ENCODE measurements at regions not wholly inside any gene's neighbourhood (a gene's known extent, or its start where the extent isn't known, plus 50 kb on each side); places are given as distances from the start of the nearest gene placed in this dataset.

GRCh38 chr14:58770491-58770982, 132.8 kb downstream of the DACT1 start:
- ChIA-PET POLR2A (no interaction called here), CTCF (no interaction called here)
- H3K9me3 Mint-ChIP-seq (ENCODE audit: unreplicated experiment), result peaks cover 7% of the 10 kb centered on the region
- peaks cover 5% of the 10 kb centered on the region for H3K36me3 Mint-ChIP-seq (ENCODE audit: insufficient read depth, unreplicated experiment)
- H3K4me3 Mint-ChIP-seq (ENCODE audit: unreplicated experiment), result no peak overlapping the region
- Histone ChIP-seq H3K36me3 (ENCODE audit: control insufficient read depth, insufficient read depth, low read length) (no peaks in the 10 kb centered on the region), H3K9me3 (no peaks in the 10 kb centered on the region), H3K27me3 (replicated peaks; ENCODE audit: control insufficient read depth, insufficient read depth, low read length) (no peaks in the 10 kb centered on the region), H3K4me1 (peaks cover 55% of the 10 kb centered on the region), H3K4me3 (ENCODE audit: low read depth, low read length) (no peak overlapping the region)
- H3K27ac Mint-ChIP-seq (ENCODE audit: unreplicated experiment), result no peak overlapping the region
- no peak for DNase-seq
- no peaks in the 10 kb centered on the region for H3K27me3 Mint-ChIP-seq (ENCODE audit: insufficient read depth, unreplicated experiment)
- TF ChIP-seq CTCF (IDR thresholded peaks at IDR 0.05; ENCODE audit: insufficient read depth in 1 of 2, low read depth in 1 of 2, low read length in 1 of 2, severe bottlenecking in 1 of 2, unreplicated experiment in 1 of 2), result no peak
- peaks cover 27% of the 10 kb centered on the region for H3K4me1 Mint-ChIP-seq (ENCODE audit: low read depth, unreplicated experiment)
- no TSS peak for BruUV-seq (replicated peaks)
- intact Hi-C loops (cut with micrococcal nuclease; ENCODE audit: unreplicated experiment), result loop anchor here (5.0 kb wide), 1 partner anchor 52 kb away; no protein-coding TSS in a partner anchor

GRCh38 chr14:58771016-58771415, 133.3 kb downstream of the DACT1 start:
- H3K4me1 Mint-ChIP-seq (ENCODE audit: low read depth, unreplicated experiment), result peaks cover 27% of the 10 kb centered on the region
- POLR2A ChIA-PET, result no interaction called here
- H3K27ac Mint-ChIP-seq (ENCODE audit: unreplicated experiment), result no peak overlapping the region
- H3K9me3 ChIP-seq, result no peaks in the 10 kb centered on the region
- H3K4me3 Mint-ChIP-seq (ENCODE audit: unreplicated experiment), result no peak overlapping the region
- CTCF ChIA-PET, result no interaction called here
- H3K4me3 ChIP-seq (ENCODE audit: low read depth, low read length), result no peak overlapping the region
- BruUV-seq (replicated peaks), result no TSS peak
- no peaks in the 10 kb centered on the region for H3K36me3 ChIP-seq (ENCODE audit: control insufficient read depth, insufficient read depth, low read length)
- H3K36me3 Mint-ChIP-seq (ENCODE audit: insufficient read depth, unreplicated experiment), result peaks cover 5% of the 10 kb centered on the region
- no peak for DNase-seq
- H3K4me1 ChIP-seq, result peaks cover 50% of the 10 kb centered on the region
- no peak for TF ChIP-seq CTCF (IDR thresholded peaks at IDR 0.05; ENCODE audit: insufficient read depth in 1 of 2, low read depth in 1 of 2, low read length in 1 of 2, severe bottlenecking in 1 of 2, unreplicated experiment in 1 of 2)
- intact Hi-C loops (cut with micrococcal nuclease; ENCODE audit: unreplicated experiment), result loop anchor here (5.0 kb wide), 1 partner anchor 51 kb away; no protein-coding TSS in a partner anchor
- no peaks in the 10 kb centered on the region for H3K27me3 Mint-ChIP-seq (ENCODE audit: insufficient read depth, unreplicated experiment)
- peaks cover 7% of the 10 kb centered on the region for H3K9me3 Mint-ChIP-seq (ENCODE audit: unreplicated experiment)
- H3K27me3 ChIP-seq (replicated peaks; ENCODE audit: control insufficient read depth, insufficient read depth, low read length), result no peaks in the 10 kb centered on the region

GRCh38 chr14:58772116-58772515, 134.4 kb downstream of the DACT1 start:
- Mint-ChIP-seq H3K4me3 (ENCODE audit: unreplicated experiment) (no peak overlapping the region), H3K36me3 (ENCODE audit: insufficient read depth, unreplicated experiment) (peaks cover 5% of the 10 kb centered on the region), H3K27me3 (ENCODE audit: insufficient read depth, unreplicated experiment) (no peaks in the 10 kb centered on the region), H3K27ac (ENCODE audit: unreplicated experiment) (no peak overlapping the region), H3K9me3 (ENCODE audit: unreplicated experiment) (peaks cover 7% of the 10 kb centered on the region), H3K4me1 (ENCODE audit: low read depth, unreplicated experiment) (peaks cover 27% of the 10 kb centered on the region)
- H3K27me3 ChIP-seq (replicated peaks; ENCODE audit: control insufficient read depth, insufficient read depth, low read length), result no peaks in the 10 kb centered on the region
- no peaks in the 10 kb centered on the region for H3K36me3 ChIP-seq (ENCODE audit: control insufficient read depth, insufficient read depth, low read length)
- intact Hi-C loops (cut with micrococcal nuclease; ENCODE audit: unreplicated experiment), result loop anchor here (5.0 kb wide), 1 partner anchor 50 kb away; no protein-coding TSS in a partner anchor
- ChIA-PET POLR2A (no interaction called here), CTCF (no interaction called here)
- H3K4me1 ChIP-seq, result peaks cover 44% of the 10 kb centered on the region
- no peak for TF ChIP-seq CTCF (IDR thresholded peaks at IDR 0.05; ENCODE audit: insufficient read depth in 1 of 2, low read depth in 1 of 2, low read length in 1 of 2, severe bottlenecking in 1 of 2, unreplicated experiment in 1 of 2)
- BruUV-seq (replicated peaks), result no TSS peak
- no peak overlapping the region for H3K4me3 ChIP-seq (ENCODE audit: low read depth, low read length)
- no peaks in the 10 kb centered on the region for H3K9me3 ChIP-seq
- DNase-seq, result no peak
